Upper lobe of right lung (tissue), 1 donor: ENCODE measurements at regions not wholly inside any gene's neighbourhood (a gene's known extent, or its start where the extent isn't known, plus 50 kb on each side); places are given as distances from the start of the nearest gene placed in this dataset.

Experiments
- ATAC-seq: fragments of 200-7000 bp; cut with Tn5 transposase; one replicate; pipeline ENCODE4 v1.9.1; 2020; ENCODE audit warnings: mild to moderate bottlenecking, moderate library complexity
- DNase-seq: peaks from one replicate; pipeline ENCODE4 v3.0.0-alpha.2; 2020
- H3K27ac ChIP-seq: fragments of 200-600 bp; one replicate; pipeline ENCODE4 v1.8.0; 2022
- H3K27me3 ChIP-seq: fragments of 200-600 bp; one replicate; pipeline ENCODE4 v1.8.0; 2022; ENCODE audit warnings: mild to moderate bottlenecking
- H3K36me3 ChIP-seq: fragments of 200-600 bp; one replicate; pipeline ENCODE4 v1.8.0; 2022
- H3K4me1 ChIP-seq: fragments of 200-600 bp; one replicate; pipeline ENCODE4 v1.8.0; 2022
- H3K4me3 ChIP-seq: fragments of 200-600 bp; one replicate; pipeline ENCODE4 v1.8.0; 2022; ENCODE audit warnings: mild to moderate bottlenecking
- H3K9me3 ChIP-seq: fragments of 200-600 bp; one replicate; pipeline ENCODE4 v1.8.0; 2022
- CTCF ChIP-seq: fragments of 200-600 bp; IDR thresholded peaks from one replicate; pipeline ENCODE4 v1.8.0; 2022; ENCODE audit warnings: antibody characterized with exemption
- intact Hi-C: fragments of 100-400 bp; cut with DNase I; formaldehyde crosslinking; loops from one replicate; pipeline ENCODE4 v1.11.0; 2022
- donor health status: DM: no; HTN: yes; CAD: no; lungs with severe emphysema.

GRCh38 chr4:151979819-151980218 lies 219.0 kb upstream of the GATB start:
- intact Hi-C loops: no loop called here
- no peak for DNase-seq
- ATAC-seq: no peak
- no peak for TF ChIP-seq CTCF
- no peaks in the 10 kb centered on the region for H3K36me3 ChIP-seq
- no peak overlapping the region for H3K27ac ChIP-seq
- no peaks in the 10 kb centered on the region for H3K27me3 ChIP-seq
- no peaks in the 10 kb centered on the region for H3K9me3 ChIP-seq
- no peaks in the 10 kb centered on the region for H3K4me1 ChIP-seq
- H3K4me3 ChIP-seq: no peak overlapping the region

GRCh38 chr4:151968643-151969042 lies 207.8 kb upstream of the GATB start:
- no peaks in the 10 kb centered on the region for H3K4me1 ChIP-seq
- H3K27me3 ChIP-seq: no peaks in the 10 kb centered on the region
- intact Hi-C loops: no loop called here
- no peak for ATAC-seq
- no peaks in the 10 kb centered on the region for H3K9me3 ChIP-seq
- TF ChIP-seq CTCF: no peak
- DNase-seq: no peak
- no peak overlapping the region for H3K4me3 ChIP-seq
- H3K27ac ChIP-seq: no peak overlapping the region
- no peaks in the 10 kb centered on the region for H3K36me3 ChIP-seq

GRCh38 chr4:151967074-151967473 lies 206.3 kb upstream of the GATB start:
- intact Hi-C loops: no loop called here
- H3K9me3 ChIP-seq: no peaks in the 10 kb centered on the region
- H3K27ac ChIP-seq: no peak overlapping the region
- no peaks in the 10 kb centered on the region for H3K4me1 ChIP-seq
- no peaks in the 10 kb centered on the region for H3K36me3 ChIP-seq
- H3K27me3 ChIP-seq: no peaks in the 10 kb centered on the region
- no peak overlapping the region for H3K4me3 ChIP-seq
- TF ChIP-seq CTCF: no peak
- ATAC-seq (no peak), DNase-seq (no peak)

- no peaks in the 10 kb centered on the region for H3K4me1 ChIP-seq
- no peaks in the 10 kb centered on the region for H3K27me3 ChIP-seq
- no peaks in the 10 kb centered on the region for H3K9me3 ChIP-seq
- DNase-seq: no peak
- no peak for TF ChIP-seq CTCF
- H3K4me3 ChIP-seq: no peak overlapping the region
- no peaks in the 10 kb centered on the region for H3K36me3 ChIP-seq
- intact Hi-C loops: no loop called here
- no peak for ATAC-seq
- H3K27ac ChIP-seq: no peak overlapping the region
Measured at GRCh38 chr4:151962138-151962823, 201.5 kb upstream of the GATB start.

- Histone ChIP-seq H3K4me1 (no peaks in the 10 kb centered on the region), H3K36me3 (no peaks in the 10 kb centered on the region), H3K27ac (no peak overlapping the region), H3K4me3 (no peak overlapping the region), H3K9me3 (no peaks in the 10 kb centered on the region), H3K27me3 (no peaks in the 10 kb centered on the region)
- no peak for DNase-seq
- TF ChIP-seq CTCF: no peak
- ATAC-seq: no peak
- intact Hi-C loops: no loop called here
Measured at GRCh38 chr4:151961456-151961855, 200.6 kb upstream of the GATB start.
